ENCODE measurements at regions not wholly inside any gene's neighbourhood (a gene's known extent, or its start where the extent isn't known, plus 50 kb on each side); places are given as distances from the start of the nearest gene placed in this dataset.

DNA sequence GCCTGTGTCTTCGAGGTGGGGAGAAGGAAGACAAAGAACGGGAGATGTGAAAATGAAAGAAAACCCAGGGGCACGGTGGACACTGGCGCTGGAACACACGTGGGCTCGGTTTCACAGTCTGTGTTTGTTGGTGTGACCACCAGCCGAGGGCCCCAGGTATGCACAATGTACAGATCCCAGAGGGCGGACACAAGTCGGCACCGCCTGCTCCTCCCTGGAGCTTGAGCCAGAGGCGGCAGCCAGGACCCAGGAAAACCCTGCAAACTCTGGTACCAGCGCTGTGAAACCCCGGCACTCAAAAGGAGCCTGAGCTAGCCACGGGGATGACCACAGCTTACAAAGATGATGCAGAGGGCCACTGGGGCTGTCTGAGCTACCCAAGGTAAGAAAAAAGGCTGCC is 105.0 kb downstream of the SHANK2 start:
- TF ChIP-seq, protein P1, sequence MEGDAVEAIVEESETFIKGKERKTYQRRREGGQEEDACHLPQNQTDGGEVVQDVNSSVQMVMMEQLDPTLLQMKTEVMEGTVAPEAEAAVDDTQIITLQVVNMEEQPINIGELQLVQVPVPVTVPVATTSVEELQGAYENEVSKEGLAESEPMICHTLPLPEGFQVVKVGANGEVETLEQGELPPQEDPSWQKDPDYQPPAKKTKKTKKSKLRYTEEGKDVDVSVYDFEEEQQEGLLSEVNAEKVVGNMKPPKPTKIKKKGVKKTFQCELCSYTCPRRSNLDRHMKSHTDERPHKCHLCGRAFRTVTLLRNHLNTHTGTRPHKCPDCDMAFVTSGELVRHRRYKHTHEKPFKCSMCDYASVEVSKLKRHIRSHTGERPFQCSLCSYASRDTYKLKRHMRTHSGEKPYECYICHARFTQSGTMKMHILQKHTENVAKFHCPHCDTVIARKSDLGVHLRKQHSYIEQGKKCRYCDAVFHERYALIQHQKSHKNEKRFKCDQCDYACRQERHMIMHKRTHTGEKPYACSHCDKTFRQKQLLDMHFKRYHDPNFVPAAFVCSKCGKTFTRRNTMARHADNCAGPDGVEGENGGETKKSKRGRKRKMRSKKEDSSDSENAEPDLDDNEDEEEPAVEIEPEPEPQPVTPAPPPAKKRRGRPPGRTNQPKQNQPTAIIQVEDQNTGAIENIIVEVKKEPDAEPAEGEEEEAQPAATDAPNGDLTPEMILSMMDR (IDR thresholded peaks at IDR 0.05; ENCODE audit: insufficient read depth, low read depth, low read length): no peak

DNA sequence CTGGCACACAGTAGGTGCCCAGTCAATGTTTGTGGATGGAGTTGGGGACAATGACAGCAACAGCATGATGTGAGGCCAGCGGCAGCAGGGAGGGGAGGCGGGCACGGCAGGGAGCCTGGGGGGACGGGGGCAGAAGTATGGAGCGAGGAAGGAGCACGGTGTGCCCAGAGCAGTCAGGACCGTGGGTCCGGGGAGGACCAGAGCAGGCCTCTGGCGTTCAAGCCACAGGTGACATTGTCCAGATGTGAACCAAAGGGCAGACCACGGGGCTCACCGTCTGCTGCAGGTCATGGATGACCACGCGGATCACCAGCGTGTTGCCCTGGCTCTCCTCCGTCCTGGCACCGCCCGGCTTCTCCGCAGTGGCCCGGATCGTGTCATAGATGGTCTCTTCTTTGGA is 105.5 kb downstream of the SHANK2 start:
- no peak overlapping the region for H3K4me3 ChIP-seq (ENCODE audit: low read depth, low read length)
- TF ChIP-seq, protein P1 (IDR thresholded peaks at IDR 0.05; ENCODE audit: insufficient read depth, low read depth, low read length): no peak
- no peak for DNase-seq (ENCODE audit: low read depth)

More for the DNA sequence above, 105.0 kb downstream of the SHANK2 start:
- DNase-seq (ENCODE audit: low read depth): no peak
- no peak overlapping the region for H3K4me3 ChIP-seq (ENCODE audit: low read depth, low read length)

DNA sequence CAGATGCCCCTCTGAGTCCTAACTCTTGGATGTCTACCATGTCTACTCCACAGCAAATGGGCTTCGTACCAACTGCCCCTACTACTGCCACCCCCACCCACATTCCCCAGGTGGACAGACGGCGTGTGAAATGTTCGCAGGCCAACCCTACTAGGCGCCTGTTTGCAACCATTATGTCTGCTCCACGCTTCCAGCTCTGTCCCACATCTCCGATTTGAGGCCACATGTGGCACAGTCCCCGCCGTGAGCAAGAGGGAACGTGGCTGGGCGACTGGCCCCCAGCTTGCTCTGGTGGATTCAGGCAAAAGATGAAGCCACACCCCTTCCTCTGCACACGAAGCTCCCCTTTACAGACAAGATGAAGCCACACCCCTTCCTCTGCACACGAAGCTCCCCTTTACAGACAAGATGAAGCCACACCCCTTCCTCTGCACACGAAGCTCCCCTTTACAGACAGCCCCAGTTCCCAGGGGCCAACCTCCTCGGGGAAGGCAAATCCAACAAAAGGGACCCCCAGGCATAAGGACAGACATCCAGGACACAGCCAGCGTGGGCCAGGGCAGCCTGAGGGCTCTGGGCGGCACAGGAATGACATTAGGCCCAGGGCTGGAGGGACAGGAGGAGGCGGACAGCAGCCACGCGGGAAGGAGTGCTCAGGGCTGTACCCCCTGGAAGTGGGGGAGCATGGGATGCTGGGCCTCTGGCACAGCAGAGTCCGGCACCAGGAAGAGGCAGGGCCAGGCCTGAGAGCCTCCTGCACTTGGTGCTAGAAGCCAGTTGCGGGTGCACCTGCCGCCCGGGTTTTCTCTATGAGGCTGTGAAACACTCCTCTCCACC is 106.2 kb downstream of the SHANK2 start:
- no peak overlapping the region for H3K4me3 ChIP-seq (ENCODE audit: low read depth, low read length)
- TF ChIP-seq, protein P1 (IDR thresholded peaks at IDR 0.05; ENCODE audit: insufficient read depth, low read depth, low read length): no peak

DNA sequence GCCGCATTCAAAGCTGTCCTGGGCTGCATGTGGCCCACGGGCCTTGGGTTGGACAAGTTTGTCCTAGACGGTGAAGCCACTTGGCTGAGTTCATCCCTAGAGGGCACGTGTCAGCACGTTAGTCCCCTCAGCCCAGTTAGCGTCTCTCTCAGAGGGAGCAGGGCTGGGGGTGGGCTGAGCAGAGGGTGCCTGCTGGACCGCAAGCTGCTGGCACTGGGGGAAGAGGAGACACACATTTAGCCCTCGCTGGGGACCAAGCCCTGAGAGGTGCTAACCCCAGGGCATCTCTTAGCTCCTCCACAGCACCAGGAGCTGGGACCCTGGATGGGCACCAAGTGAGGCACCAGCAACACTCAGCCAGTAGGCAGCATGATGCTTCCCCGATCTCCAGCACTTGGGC is 107.0 kb downstream of the SHANK2 start:
- DNase-seq (ENCODE audit: low read depth): no peak
- TF ChIP-seq, protein P1 (IDR thresholded peaks at IDR 0.05; ENCODE audit: insufficient read depth, low read depth, low read length): no peak
- no peak overlapping the region for H3K4me3 ChIP-seq (ENCODE audit: low read depth, low read length)

More for the DNA sequence above, 106.2 kb downstream of the SHANK2 start:
- DNase-seq (ENCODE audit: low read depth): no peak

DNA sequence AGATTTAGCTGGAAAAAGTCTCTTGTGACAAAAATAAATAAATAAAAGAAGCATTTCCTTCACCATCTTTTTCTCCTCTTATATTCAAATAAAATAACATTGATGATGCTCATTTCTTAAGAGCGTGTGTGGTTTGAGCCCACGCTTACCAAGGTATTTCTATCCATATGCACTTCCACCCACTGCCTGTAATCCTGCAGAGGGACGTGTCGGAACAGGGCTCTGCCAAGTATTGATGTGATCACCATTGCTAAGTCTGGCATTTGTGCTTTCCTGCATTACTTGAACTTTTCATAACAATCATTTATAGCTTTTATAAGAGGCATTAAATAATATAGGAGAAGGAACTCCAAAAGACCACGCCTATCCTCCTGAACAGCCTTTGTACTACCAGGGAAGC is 107.6 kb downstream of the SHANK2 start:
- no peak overlapping the region for H3K4me3 ChIP-seq (ENCODE audit: low read depth, low read length)
- TF ChIP-seq, protein P1 (IDR thresholded peaks at IDR 0.05; ENCODE audit: insufficient read depth, low read depth, low read length): no peak
- no peak for DNase-seq (ENCODE audit: low read depth)

DNA sequence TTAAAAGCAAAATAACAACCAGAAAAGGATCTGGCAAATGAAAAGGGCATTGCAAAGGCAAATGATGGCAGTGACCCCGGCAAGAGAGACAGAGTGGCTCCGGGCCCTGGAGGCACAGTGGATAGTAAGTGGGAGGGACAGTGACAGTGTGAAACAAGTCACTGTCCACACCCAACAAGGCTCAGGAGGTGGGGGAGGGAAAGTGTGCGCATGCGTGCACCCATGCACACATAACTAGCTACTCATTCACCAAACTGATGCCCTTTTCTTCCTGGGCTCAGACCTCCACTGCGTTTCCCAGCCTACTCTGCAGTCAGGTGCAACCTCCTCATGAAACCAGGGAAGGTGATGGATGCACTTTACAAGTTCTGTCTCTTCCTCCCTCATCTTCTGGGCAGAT is 108.4 kb downstream of the SHANK2 start:
- TF ChIP-seq, protein P1 (IDR thresholded peaks at IDR 0.05; ENCODE audit: insufficient read depth, low read depth, low read length): no peak
- no peak for DNase-seq (ENCODE audit: low read depth)
- H3K4me3 ChIP-seq (ENCODE audit: low read depth, low read length): no peak overlapping the region

Measured in fibroblast of villous mesenchyme (primary cell).